HCT116 (cell line): ENCODE measurements at regions not wholly inside any gene's neighbourhood (a gene's known extent, or its start where the extent isn't known, plus 50 kb on each side); places are given as distances from the start of the nearest gene placed in this dataset.

Experiments
- ATAC-seq: fragments of 200-7000 bp; cut with Tn5 transposase; 2 replicates; pipeline ENCODE4 v1.9.1; 2020; ENCODE audit warnings: mild to moderate bottlenecking, moderate library complexity
- BruUV-seq: library from RNA; stranded (reverse); fragments of 400-500 nt; replicated peaks from 2 replicates; lab custom pipeline; 2021; lab: Mats Ljungman, UMichigan
- CTCF ChIA-PET: fragments of 300-600 bp; sonication (Branson Sonifier 250); formaldehyde crosslinking; loops from one replicate; lab custom pipeline; 2021; ENCODE audit warnings: antibody characterized with exemption; lab: Charles Lee
- POLR2A ChIA-PET: fragments of 300-600, 350-600 bp; sonication (Branson Sonifier 250); formaldehyde crosslinking; loops from one replicate; lab custom pipeline; 2021; ENCODE audit warnings: antibody characterized with exemption; lab: Charles Lee
- RAD21 ChIA-PET, 2 experiments: fragments of 300-600 bp; sonication (Branson Sonifier 250); formaldehyde crosslinking; loops; one replicate each; lab custom pipeline; 2023; ENCODE audit warnings: low total read pairs in 2 of 2; ENCODE audit not compliant: uncharacterized antibody in 2 of 2, unreplicated experiment in 2 of 2, low non-redundant PET in 1 of 2; lab: Charles Lee
- DNase-seq: peaks from one replicate; pipeline ENCODE4 v3.0.0-alpha.2; 2010; ENCODE audit warnings: low read depth, low spot score
- H2AFZ ChIP-seq: fragments of 200-600 bp; shearing (Covaris generic), sonication (generic); 2 replicates; pipeline ENCODE4 v1.6.1; 2017; ENCODE audit warnings: low read depth, mixed run types, mixed read lengths, antibody characterized with exemption, low read length; ENCODE audit not compliant: poor library complexity, severe bottlenecking
- H3K27ac ChIP-seq: 2 replicates; pipeline ENCODE4 v1.5.1; 2012; ENCODE audit warnings: low read depth, low read length
- H3K27me3 ChIP-seq: fragments of 200-600 bp; sonication (generic); 2 replicates; pipeline ENCODE4 v1.6.1; 2016; ENCODE audit warnings: mixed run types, low read length, mixed read lengths; ENCODE audit not compliant: insufficient read depth
- H3K36me3 ChIP-seq, 2 experiments: fragments of 200-500 bp in 1 of 2; fragments of 200-600 bp in 1 of 2; sonication (Bioruptor generic) in 1 of 2; sonication (generic) in 1 of 2; 2 replicates each; pipeline versions ENCODE4 v1.5.1 to v1.6.1; 2014 to 2016; ENCODE audit warnings: low read length in 2 of 2, inconsistent platforms in 1 of 2, mixed read lengths in 1 of 2, mixed run types in 1 of 2; ENCODE audit not compliant: insufficient read depth in 2 of 2, control insufficient read depth in 1 of 2
- H3K4me1 ChIP-seq, 2 experiments: fragments of 200-600 bp in 1 of 2; sonication (generic) in 1 of 2; 2 replicates each; pipeline versions ENCODE4 v1.5.1 to v1.6.1; 2012 to 2017; ENCODE audit warnings: low read length in 2 of 2, inconsistent platforms in 1 of 2, mild to moderate bottlenecking in 1 of 2, mixed read lengths in 1 of 2, mixed run types in 1 of 2, moderate library complexity in 1 of 2; ENCODE audit not compliant: insufficient read depth in 2 of 2, control insufficient read depth in 1 of 2
- H3K4me2 ChIP-seq: fragments of 200-600 bp; sonication (generic); 2 replicates; pipeline ENCODE4 v1.6.1; 2017; ENCODE audit warnings: mixed run types, low read length, mixed read lengths
- H3K4me3 ChIP-seq, 2 experiments: fragments of 200-600 bp in 1 of 2; sonication (generic) in 1 of 2; replicated peaks in 1 of 2; 2 replicates each; pipeline ENCODE4 v1.5.1; 2011 to 2016; ENCODE audit warnings: low read length in 2 of 2, control low read depth in 1 of 2, low read depth in 1 of 2, mild to moderate bottlenecking in 1 of 2, mixed read lengths in 1 of 2, mixed run types in 1 of 2
- H3K79me2 ChIP-seq: fragments of 200-600 bp; sonication (generic); 2 replicates; pipeline ENCODE4 v1.6.1; 2017; ENCODE audit warnings: mild to moderate bottlenecking, mixed run types, low read length, moderate library complexity, mixed read lengths; ENCODE audit not compliant: insufficient read depth
- H3K9ac ChIP-seq: fragments of 200-600 bp; sonication (generic); 2 replicates; pipeline ENCODE4 v1.6.1; 2016; ENCODE audit warnings: low read length, mixed read lengths
- H3K9me2 ChIP-seq: fragments of 200-600 bp; sonication (generic), shearing (Covaris generic); 2 replicates; pipeline ENCODE4 v1.6.1; 2017; ENCODE audit warnings: mixed run types, mild to moderate bottlenecking, moderate library complexity; ENCODE audit not compliant: insufficient read depth
- H3K9me3 ChIP-seq, 2 experiments: fragments of 200-500 bp in 1 of 2; fragments of 200-600 bp in 1 of 2; sonication (Bioruptor generic) in 1 of 2; sonication (generic) in 1 of 2; 2 replicates each; pipeline ENCODE4 v1.6.1; 2014 to 2017; ENCODE audit warnings: low read length in 2 of 2, mixed read lengths in 2 of 2, inconsistent platforms in 1 of 2, low read depth in 1 of 2, mild to moderate bottlenecking in 1 of 2, mixed run types in 1 of 2, moderate library complexity in 1 of 2; ENCODE audit not compliant: control insufficient read depth in 1 of 2, insufficient read depth in 1 of 2
- H4K20me1 ChIP-seq: fragments of 200-600 bp; sonication (generic), shearing (Covaris generic); 2 replicates; pipeline ENCODE4 v1.6.1; 2017; ENCODE audit warnings: mixed run types, mild to moderate bottlenecking, moderate library complexity; ENCODE audit not compliant: insufficient read depth
- CEBPB ChIP-seq: IDR thresholded peaks from 2 replicates; pipeline ENCODE4 v1.6.1; 2012; ENCODE audit warnings: low read depth
- CTCF ChIP-seq, 3 experiments: fragments of 200-600 bp in 1 of 3; sonication (generic) in 1 of 3; IDR thresholded peaks in 2 of 3; conservative IDR thresholded peaks in 1 of 3; 2 replicates each; pipeline ENCODE4 v1.5.1; 2012 to 2017; ENCODE audit warnings: low read depth in 2 of 3, low read length in 2 of 3, antibody characterized with exemption in 1 of 3, borderline replicate concordance in 1 of 3, control low read depth in 1 of 3, mild to moderate bottlenecking in 1 of 3, mixed read lengths in 1 of 3, mixed run types in 1 of 3, moderate library complexity in 1 of 3; ENCODE audit not compliant: insufficient read depth in 1 of 3
- JUND ChIP-seq: IDR thresholded peaks from 2 replicates; pipeline ENCODE4 v1.6.1; 2012
- POLR2AphosphoS5 ChIP-seq: IDR thresholded peaks from 2 replicates; pipeline ENCODE4 v1.6.1; 2011; ENCODE audit warnings: mild to moderate bottlenecking, low read depth, low read length, moderate library complexity
- RAD21 ChIP-seq: IDR thresholded peaks from 2 replicates; pipeline ENCODE4 v1.6.1; 2012; ENCODE audit warnings: low read depth, mild to moderate bottlenecking
- TCF7L2 ChIP-seq: IDR thresholded peaks from 2 replicates; pipeline ENCODE4 v1.7.0; 2011; ENCODE audit warnings: borderline replicate concordance, inconsistent platforms; ENCODE audit not compliant: insufficient read depth, insufficient read length; ENCODE audit errors: extremely low read depth
- ZFX ChIP-seq: fragments of 450-650 bp; IDR thresholded peaks from 2 replicates; pipeline ENCODE4 v1.6.1; 2017
- ZNF274 ChIP-seq: fragments of 200-500 bp; sonication (Bioruptor generic); IDR thresholded peaks from 2 replicates; pipeline ENCODE4 v1.6.1; 2014; ENCODE audit warnings: mild to moderate bottlenecking, low read depth, low read length, inconsistent platforms
- intact Hi-C: fragments of 100-400 bp; cut with micrococcal nuclease; formaldehyde crosslinking; loops from 2 replicates; pipeline ENCODE4 v1.10.0; 2022

GRCh38 chr3:182400838-182401237, 392.5 kb upstream of the ATP11B start:
- CTCF ChIA-PET: no interaction called here
- Histone ChIP-seq H4K20me1 (no peaks in the 10 kb centered on the region), H3K4me2 (no peak overlapping the region), H3K36me3 (no peaks in the 10 kb centered on the region), H3K9ac (no peak overlapping the region), H2AFZ (no peak overlapping the region), H3K9me3 (no peaks in the 10 kb centered on the region), H3K27me3 (no peaks in the 10 kb centered on the region), H3K79me2 (no peaks in the 10 kb centered on the region), H3K9me2 (no peaks in the 10 kb centered on the region), H3K4me1 (no peaks in the 10 kb centered on the region), H3K4me3 (no peak overlapping the region), H3K27ac (no peak overlapping the region)
- ATAC-seq (no peak), DNase-seq (no peak)
- RAD21 ChIA-PET: no interaction called here
- no TSS peak for BruUV-seq
- POLR2A ChIA-PET: no interaction called here
- intact Hi-C loops: no loop called here
- TF ChIP-seq ZNF274 (no peak), ZFX (no peak)
- TF ChIP-seq, all 23 proteins: peak for 0

DNA sequence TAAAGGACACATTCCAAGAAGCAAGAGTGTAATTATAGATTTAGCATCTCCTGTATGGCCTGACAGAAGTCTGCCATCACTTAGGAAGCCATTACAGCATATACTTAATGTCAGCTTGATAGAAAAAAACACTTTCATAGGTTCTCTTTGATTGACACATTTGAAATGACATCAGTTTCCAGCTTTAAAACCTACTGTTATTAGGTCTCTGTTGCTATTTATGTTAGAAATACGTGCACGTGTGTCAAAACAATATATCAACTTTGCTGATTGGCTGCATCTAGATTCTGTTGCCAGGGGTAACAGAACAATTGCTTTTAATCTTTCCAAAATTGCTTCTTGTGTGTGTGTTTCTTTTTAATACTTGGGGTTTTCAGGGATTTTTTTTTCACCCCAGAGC, 389.3 kb upstream of the ATP11B start:
- no peaks in the 10 kb centered on the region for H3K4me1 ChIP-seq
- no peak overlapping the region for H3K27ac ChIP-seq
- BruUV-seq: no TSS peak
- CTCF ChIA-PET: no interaction called here
- H3K4me3 ChIP-seq: no peak overlapping the region
- POLR2A ChIA-PET: no interaction called here
- no peak overlapping the region for H3K4me2 ChIP-seq
- intact Hi-C loops: no loop called here
- DNase-seq (no peak), ATAC-seq (no peak)
- no peaks in the 10 kb centered on the region for H3K9me2 ChIP-seq
- no peak overlapping the region for H2AFZ ChIP-seq
- H3K79me2 ChIP-seq: no peaks in the 10 kb centered on the region
- RAD21 ChIA-PET: no interaction called here
- H4K20me1 ChIP-seq: no peaks in the 10 kb centered on the region
- no peak for TF ChIP-seq POLR2AphosphoS5
- no peak for TF ChIP-seq JUND
- no peak for TF ChIP-seq CEBPB
- TF ChIP-seq RAD21: no peak
- TF ChIP-seq CTCF (IDR thresholded peaks at IDR 0.05 in 2 of 3, conservative IDR thresholded peaks at IDR 0.05 in 1 of 3; ENCODE audit: borderline replicate concordance in 1 of 3, insufficient read depth in 1 of 3, low read depth in 2 of 3, low read length in 2 of 3): no peak
- no peak for TF ChIP-seq TCF7L2
- H3K9me3 ChIP-seq: no peaks in the 10 kb centered on the region
- H3K9ac ChIP-seq: no peak overlapping the region
- no peaks in the 10 kb centered on the region for H3K27me3 ChIP-seq
- H3K36me3 ChIP-seq: no peaks in the 10 kb centered on the region
